ENCODE measurements at regions not wholly inside any gene's neighbourhood (a gene's known extent, or its start where the extent isn't known, plus 50 kb on each side); places are given as distances from the start of the nearest gene placed in this dataset.

GRCh38 chr2:160702754-160703153, 209.1 kb upstream of the RBMS1 start:
- DNase-seq (ENCODE audit: low spot score in 2 of 2) = no peak
- Histone ChIP-seq H3K4me3 (no peak overlapping the region), H3K9me3 (no peaks in the 10 kb centered on the region), H3K4me1 (no peaks in the 10 kb centered on the region), H3K36me3 (no peaks in the 10 kb centered on the region), H3K27ac (no peak overlapping the region), H3K27me3 (no peaks in the 10 kb centered on the region)
- no peak for TF ChIP-seq CTCF (IDR thresholded peaks at IDR 0.05)
- intact Hi-C loops (cut with DNase I) = no loop called here

GRCh38 chr2:160703648-160704585, 210.3 kb upstream of the RBMS1 start:
- intact Hi-C loops (cut with DNase I) = no loop called here
- no peak for TF ChIP-seq CTCF (IDR thresholded peaks at IDR 0.05)
- DNase-seq (ENCODE audit: low spot score in 2 of 2) = no peak
- Histone ChIP-seq H3K4me3 (no peak overlapping the region), H3K27ac (no peak overlapping the region), H3K36me3 (no peaks in the 10 kb centered on the region), H3K27me3 (no peaks in the 10 kb centered on the region), H3K9me3 (no peaks in the 10 kb centered on the region), H3K4me1 (no peaks in the 10 kb centered on the region)

- Histone ChIP-seq H3K4me1 (no peaks in the 10 kb centered on the region), H3K9me3 (no peaks in the 10 kb centered on the region), H3K36me3 (no peaks in the 10 kb centered on the region), H3K27ac (no peak overlapping the region), H3K27me3 (no peaks in the 10 kb centered on the region), H3K4me3 (no peak overlapping the region)
- no peak for TF ChIP-seq CTCF (IDR thresholded peaks at IDR 0.05)
- intact Hi-C loops (cut with DNase I) = no loop called here
- DNase-seq (ENCODE audit: low spot score in 2 of 2) = no peak
Observed at GRCh38 chr2:160715428-160715827, 221.8 kb upstream of the RBMS1 start.

GRCh38 chr2:160719116-160719515, 225.5 kb upstream of the RBMS1 start:
- intact Hi-C loops (cut with DNase I) = no loop called here
- H3K4me3 ChIP-seq = no peak overlapping the region
- H3K9me3 ChIP-seq = no peaks in the 10 kb centered on the region
- no peak overlapping the region for H3K27ac ChIP-seq
- no peak for TF ChIP-seq CTCF (IDR thresholded peaks at IDR 0.05)
- H3K36me3 ChIP-seq = no peaks in the 10 kb centered on the region
- no peaks in the 10 kb centered on the region for H3K27me3 ChIP-seq
- DNase-seq (ENCODE audit: low spot score in 2 of 2) = no peak
- no peaks in the 10 kb centered on the region for H3K4me1 ChIP-seq

- intact Hi-C loops (cut with DNase I) = no loop called here
- H3K9me3 ChIP-seq = no peaks in the 10 kb centered on the region
- H3K4me1 ChIP-seq = no peaks in the 10 kb centered on the region
- no peak overlapping the region for H3K4me3 ChIP-seq
- H3K36me3 ChIP-seq = no peaks in the 10 kb centered on the region
- no peaks in the 10 kb centered on the region for H3K27me3 ChIP-seq
- no peak for DNase-seq (ENCODE audit: low spot score in 2 of 2)
- H3K27ac ChIP-seq = no peak overlapping the region
- no peak for TF ChIP-seq CTCF (IDR thresholded peaks at IDR 0.05)
Observed at GRCh38 chr2:160720098-160720497, 226.5 kb upstream of the RBMS1 start.

Measured in ascending aorta (tissue), 2 donors.